GM21717 (cell line): ENCODE measurements at regions not wholly inside any gene's neighbourhood (a gene's known extent, or its start where the extent isn't known, plus 50 kb on each side); places are given as distances from the start of the nearest gene placed in this dataset.

Source experiments
- ATAC-seq: cut with Tn5 transposase; IDR thresholded peaks from one replicate; pipeline ENCODE4 v1.9.1; 2021; ENCODE audit warnings: mild to moderate bottlenecking, moderate library complexity; ENCODE audit not compliant: unreplicated experiment

DNA sequence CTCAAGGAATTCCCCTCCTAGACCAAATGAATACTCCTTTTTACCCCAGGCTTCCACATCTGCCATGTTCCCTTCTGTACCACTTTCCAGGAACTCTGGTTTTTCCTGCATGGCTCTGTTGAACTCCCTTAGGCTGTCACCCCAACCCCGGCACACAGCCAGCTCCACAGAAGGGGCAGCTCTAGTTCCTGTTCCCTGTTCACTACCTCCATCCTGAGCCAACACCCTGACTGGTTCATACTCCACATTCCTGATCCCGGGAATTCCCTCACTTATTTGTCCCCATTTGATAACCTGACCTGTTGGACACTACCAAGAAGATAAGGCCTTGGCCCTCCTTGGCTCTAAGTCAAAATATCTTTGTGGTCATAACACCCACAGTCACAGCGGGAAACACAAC is 280.9 kb upstream of the RAB6C start:
- ATAC-seq: no peak

DNA sequence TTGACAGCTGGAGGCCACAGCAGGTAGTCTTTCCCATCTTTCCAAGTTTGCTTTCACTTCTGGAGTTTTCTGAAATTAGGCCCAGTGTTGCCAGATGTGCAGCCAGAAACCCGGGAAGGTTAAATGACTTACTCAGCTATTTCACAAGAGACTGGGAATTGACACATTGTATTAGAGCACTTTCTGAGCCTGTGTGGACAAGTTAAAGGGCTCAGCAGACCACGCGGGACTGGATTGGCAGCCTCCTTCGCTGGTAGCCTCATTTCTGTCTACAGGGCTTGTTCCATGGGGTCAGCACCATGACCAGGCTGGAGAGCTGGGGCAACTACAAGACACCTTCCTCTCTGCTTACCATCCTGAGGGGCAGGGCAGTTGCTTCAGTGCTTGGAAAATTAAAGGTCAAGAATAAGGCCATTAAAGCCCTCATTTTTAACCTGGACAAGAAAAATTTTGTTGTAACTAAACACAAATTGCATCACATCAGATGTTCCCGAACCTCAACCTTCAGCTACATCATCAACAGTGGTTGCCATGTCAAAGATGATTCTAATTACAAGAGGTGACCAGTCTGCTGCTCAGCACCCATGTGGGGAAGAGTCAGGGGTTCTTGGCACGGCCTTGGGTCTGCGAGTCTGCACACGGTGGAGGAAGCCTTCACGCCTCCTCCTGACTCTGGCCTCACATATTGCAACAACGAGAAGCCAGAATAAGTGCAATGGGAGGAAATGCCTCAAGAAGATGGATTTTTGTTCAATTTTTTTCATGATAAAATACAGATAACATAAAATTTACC is 279.5 kb upstream of the RAB6C start:
- ATAC-seq: no peak

DNA sequence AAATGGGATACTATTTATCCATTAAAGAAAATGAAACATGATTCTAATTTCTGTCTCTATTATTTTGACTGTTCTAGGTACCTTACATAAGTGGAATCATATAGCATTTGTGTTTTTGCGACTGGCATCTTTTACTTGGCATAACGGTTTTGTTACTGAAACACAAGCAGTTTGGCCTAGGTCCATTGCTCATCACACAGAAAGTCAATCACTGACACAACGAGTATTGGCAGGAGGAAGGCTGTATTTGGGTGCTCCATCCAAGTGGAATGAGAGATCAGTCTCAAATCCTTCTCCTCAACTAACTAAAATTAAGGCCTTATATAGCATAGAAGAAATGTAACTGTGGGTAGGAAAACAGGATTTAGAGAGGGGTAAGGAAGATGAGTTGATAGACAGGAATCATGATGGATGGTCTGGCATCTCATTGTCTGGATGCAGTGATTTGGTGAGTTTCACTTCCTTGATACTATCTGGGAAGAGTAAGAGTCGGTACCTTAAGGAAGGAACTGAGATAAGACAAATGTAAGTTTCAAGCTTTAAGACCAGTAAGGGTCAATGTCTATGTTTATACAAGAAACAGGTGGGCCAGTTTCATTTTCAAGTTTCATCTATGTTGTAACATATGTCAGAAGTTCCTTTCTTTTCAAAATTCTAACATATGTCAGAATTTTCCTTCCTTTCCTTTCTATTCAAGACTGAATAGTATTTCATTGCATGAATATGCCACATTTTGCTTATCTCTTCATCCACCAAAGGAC is 276.9 kb upstream of the RAB6C start:
- ATAC-seq: no peak

DNA sequence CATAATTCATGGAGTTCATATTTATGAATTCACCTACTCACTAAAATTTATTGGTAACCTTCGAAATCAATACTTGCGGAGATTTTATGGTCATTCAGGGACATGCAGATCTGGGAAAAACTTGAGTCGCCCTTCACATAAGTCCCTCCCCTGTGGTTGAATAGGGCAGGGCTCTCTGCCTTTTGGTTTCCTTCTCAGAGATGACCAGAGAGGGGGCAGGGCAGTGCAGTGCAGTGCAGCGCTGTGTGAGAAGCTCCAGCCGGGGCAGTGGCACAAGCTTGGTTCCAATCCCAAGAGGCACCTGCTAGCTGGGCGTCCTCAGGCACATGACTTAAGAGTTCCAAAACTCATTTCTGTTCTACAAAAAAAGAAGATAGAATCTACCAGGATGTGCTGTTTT is 274.4 kb upstream of the RAB6C start:
- ATAC-seq: no peak

DNA sequence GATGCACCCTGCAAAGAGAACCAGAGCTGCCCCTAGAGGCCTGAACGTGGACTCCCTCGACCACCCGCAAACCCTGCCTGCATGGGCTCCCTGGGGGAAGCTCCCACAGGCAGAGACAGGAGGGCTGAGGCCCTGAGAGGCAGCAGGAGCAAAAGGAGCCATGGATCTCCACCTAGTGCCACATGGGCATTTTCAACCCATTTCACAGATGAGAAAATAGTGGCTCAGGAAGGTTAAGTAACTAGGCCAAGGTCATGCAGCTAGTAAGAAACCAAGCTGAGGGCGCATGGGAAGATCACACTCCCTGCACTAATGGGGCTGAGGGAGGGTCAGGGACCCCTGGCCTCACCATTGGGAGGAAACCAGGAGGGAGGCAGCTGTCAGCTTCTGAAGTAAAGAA is 271.7 kb upstream of the RAB6C start:
- no peak for ATAC-seq

DNA sequence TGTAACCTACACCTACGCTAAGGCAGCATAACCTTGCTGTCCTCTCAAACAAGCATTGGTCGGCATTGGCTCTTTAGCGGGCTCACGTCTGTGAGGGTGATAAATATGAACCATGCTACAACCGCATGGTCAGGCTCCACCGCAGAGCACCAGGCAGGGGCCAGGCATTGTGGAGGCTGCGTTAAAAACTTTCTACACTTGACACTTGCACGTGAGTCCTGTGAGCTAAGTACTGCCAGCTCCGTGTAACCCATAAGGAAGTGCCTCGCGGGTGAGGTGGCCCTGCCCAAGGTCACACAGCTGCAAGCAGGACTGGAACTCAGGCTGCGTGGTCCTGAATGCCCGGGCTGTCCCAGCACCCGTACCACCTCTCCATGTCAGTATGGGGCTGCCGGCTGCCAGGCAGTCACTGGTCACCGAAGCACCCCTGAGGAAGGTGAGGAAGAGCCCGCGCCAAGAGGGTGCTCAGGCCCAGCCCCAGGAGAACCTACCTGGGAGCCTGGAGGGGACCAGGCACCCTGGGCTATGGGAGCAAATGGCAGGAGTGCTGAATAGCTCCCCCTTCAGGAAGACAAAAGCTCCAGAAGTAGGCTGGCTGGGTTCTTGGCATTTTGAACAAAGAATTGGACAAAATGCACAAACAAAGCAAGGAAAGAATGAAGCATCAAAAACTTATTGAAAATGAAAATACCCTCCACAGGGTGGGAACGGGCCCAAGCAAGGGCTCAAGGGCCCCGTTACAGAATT is 271.1 kb upstream of the RAB6C start:
- ATAC-seq: no peak

DNA sequence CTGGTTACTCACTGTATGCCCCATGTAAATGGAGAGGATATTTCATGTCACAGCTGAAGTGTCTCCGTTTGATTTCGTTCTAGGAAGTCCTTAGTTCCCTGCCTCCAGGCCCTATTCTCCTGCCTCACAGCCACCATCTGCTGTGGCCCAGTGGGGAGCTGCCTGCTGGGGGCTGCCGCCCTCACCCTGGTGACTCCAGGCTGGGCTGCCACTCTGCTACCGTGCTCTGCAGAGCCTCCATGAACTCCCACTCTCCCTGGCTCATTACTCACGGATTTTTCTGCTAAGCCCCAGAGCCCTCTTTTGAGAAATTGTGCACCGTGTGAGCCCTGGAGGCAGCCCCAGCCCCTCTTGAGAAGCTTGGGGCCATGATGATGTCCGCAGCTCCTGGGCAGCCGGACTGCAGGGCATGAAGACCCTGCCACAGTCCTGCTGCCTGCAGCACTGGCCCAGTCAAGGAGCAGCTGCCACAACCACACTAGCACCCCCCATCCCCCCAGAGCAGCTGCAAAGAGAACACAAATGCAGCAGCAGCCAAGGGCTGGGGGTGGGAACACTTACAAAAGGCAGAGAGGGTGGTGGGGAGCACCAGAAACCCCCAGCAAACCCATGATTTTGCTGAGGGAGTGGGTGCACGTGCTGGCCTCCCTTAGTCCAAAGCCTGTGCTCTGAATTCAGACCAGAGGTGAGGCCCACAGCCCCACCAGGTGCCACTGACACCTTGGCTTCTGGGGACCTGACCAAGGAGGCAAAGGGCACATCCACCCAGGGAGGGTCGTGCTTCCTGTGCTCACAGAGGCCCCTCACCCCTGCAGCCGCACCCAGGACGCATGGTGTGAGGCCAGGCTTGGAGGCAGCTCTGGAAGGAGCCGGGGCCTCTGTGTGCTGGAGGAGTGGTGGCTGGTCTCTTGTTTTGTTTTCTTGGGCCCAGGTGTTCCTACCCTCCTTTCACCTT is 270.2 kb upstream of the RAB6C start:
- ATAC-seq: no peak

DNA sequence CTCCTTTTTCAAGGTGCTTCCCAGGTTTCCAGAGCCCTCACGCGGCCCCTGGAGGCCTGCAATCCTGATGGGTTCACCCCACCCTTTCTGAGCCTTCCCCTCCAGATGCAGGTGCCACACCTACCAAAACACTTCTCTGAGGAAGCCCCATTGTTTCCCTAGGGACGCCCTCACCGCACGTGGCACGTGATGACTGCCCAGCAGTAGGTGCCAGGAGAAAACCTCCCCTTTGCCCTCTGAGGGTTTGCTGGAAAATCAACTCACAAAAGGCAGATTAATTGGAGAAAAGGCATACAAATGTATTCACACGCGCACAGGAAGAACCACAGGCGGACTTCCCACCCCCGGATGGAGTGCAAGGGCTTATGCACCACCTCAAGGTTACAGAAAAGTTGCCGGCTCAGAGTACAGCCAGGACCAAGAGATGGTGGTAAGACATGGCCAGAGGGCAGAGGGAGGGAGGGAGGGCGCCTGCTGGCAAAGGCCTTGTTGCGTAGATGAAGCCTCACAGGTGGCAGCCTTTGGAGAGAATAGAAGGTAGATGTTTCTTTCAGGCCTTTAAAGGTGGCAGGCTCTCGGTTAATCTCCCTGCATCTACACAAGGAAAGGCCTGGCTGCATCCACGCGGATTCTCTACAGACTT is 269.4 kb upstream of the RAB6C start:
- ATAC-seq: no peak

DNA sequence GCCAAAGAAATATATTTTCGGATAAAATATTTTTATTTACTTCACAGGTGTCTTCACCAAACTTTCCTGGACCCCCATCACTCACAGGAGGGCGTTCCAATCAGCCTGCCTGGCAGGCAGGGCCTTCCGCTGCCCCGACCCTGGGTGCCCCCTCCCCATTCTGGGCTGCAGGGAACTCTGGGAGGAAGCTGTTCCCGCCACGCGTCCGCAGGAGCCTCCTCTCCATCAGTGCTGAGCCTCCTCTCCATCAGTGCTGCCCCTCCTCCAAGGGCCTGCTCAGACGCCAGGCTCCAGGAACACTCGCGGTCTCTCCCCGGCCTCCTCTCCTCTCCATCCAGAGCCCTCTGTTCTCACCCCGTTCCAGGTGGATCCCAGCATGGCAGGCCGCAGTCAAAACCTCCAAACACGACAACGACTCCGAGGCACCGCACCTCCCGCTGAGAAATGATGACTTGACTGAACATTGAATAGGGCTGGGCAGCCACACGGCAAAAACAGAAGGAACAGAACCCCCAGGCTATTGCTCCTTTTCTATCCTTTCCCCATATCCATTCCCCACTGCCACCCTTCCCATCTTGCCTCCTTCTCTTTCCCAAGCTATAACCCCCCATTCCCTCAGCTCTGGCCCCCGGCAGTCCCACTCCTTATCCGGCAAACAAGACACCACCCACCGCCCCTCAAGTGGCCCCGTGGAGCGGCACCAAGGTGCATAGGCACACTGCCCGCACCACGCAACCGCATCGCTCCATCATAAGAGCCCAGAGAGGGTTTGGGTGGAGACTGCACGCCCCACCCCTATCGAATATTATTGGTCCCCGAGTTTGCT is 268.6 kb upstream of the RAB6C start:
- ATAC-seq: no peak

DNA sequence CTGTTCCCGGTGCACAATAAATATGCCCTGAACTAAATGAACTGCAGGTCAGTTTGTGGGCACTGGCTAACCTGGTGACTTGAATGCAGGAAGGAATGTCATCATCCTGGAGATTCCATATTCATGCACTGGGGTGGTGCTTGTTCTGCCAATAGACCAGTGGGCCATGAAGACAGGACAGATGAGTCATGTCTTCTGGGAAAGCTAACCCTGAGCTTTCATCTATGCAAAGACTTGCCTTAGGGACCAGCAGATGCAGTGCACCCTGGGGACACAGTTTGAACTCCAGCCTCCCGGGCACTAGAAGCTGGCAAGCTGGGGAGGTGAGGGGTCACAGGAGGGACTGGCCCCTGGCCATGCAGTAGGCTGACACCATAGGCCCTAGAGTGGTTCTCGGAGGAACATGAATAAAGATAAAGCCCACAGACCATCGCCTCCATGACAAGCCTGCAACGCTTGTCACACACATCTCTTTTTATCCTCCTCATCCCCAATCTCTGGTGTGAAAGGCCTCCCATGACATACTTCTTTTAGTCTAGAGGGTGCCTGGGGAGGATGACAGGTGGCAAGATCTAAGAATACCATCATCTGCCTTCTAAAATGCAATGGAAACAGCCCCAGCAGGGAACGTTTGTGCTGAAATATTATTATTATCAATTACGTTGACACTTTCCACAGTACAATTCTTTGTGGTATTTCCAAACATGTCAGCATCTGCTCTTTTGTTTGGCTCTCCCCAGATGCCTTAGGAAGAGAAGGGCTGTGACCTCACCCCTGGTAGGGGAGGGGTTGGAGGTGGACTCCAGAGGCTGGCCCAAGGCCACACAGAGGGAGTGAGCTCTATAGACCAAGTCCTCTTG is 267.4 kb upstream of the RAB6C start:
- no peak for ATAC-seq

DNA sequence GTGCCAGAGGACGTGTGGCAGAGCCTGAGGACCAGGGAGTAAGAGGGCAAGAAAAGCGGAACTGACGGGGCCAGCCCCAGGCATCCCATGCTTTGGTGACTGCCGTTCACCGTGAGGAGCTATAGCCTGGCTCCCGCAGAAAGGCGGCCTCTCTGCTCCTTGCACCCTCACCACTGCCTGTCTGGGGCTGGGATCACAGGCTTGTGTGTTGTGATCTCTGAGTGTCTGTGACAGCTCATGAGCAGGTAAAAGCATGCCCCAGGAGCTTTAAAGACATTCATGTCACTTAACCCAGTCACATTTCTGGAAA is 266.8 kb upstream of the RAB6C start:
- no peak for ATAC-seq

DNA sequence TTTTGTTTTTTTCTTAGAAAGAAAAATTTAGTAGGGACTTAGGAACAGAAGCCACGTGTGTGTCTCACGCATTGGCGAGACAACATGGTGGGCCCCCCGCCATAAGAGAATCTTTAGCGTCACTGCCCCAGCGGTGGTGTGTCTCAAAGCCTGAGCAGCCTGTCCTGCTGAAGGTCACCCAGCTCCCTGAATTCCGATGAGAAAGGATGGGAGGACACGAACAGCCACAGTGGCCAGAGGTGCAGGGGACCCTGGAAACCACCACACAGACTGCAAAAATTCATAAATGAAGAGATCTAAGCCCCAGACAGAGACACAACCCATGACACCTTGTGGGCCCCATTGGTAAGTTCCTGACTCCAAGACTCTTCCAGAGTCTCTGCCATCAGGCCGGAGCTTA is 266.1 kb upstream of the RAB6C start:
- no peak for ATAC-seq

DNA sequence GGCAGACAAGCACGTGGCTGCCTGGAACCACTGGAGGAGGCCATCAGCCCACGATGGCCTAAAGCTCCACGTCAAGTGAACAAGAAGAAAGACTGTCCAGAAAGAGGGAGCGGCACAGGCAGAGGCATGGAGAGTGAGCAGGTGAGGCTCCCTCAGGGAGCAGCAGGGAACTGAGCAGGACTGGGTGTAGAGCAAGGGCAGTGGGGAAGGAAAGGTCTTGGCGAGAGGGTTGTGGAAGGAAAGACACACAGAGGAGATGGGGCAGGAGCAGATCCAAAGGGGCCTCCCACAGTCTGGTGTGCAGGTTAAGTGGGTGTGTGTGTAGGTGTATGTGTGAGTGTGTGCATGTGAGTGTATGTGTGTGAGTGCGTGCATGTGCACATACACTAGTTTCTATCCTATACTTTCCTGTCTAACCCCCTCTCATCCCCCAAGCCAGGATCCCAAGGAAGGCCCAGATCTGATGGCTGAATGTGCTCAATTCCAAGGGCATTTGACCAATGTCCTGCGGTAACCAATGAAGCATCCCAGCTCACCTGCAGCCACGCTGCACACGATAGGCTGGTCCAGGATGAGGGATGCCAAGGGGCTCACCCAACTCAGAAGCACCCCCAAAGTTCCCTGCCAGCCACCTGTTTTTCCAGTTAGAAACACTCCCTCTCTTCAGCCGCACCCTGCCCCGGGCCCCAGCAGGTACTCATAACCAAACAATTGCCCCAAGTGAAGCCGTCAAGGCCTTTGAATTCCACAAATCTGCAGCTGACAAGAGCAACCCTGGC is 262.5 kb upstream of the RAB6C start:
- ATAC-seq: no peak

DNA sequence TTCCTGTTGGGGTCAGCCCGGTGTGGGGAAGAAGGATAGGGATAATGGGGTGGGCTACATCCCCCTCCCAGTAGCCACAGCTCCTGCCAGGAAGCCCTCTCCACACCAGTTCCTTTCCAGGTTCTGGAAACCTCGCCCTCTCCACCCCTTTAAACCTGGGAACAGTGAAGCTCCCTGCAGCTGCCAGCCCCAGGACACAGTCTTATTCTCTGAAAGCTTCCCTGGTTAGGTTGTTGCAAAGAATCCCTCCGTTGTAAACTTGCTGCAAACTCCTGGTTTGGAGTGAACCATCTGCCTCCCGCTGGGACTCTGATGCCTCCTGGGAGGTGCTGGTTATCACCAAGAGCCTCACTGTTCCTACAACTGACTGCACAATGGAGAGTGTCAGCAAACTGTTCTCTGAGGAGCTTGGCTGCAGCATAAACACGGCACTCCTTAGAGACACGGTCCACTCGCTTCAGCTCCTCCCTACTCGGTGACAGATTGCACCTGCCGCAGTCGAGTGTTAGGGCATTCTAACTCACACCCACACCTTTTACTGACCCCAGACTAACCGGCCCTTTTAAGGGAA is 261.8 kb upstream of the RAB6C start:
- no peak for ATAC-seq

DNA sequence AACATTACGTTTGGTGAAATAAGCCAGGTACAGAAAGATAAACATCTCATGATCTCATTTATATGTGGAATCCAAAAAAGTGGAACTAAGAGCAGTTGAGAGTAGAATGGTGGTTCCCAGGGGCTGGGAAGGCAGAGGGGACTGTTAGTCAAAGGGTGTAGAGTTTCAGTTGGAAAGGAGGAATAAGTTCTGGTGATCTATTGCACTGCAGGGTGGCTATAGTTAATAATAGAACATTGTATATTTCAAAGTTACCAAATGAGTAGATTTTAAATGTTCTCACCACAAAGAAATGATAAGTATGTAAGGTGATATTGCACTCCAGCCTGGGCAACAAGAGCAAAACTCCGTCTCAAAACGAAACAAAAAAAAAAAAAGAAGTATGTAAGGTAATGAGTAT is 260.1 kb upstream of the RAB6C start:
- no peak for ATAC-seq

DNA sequence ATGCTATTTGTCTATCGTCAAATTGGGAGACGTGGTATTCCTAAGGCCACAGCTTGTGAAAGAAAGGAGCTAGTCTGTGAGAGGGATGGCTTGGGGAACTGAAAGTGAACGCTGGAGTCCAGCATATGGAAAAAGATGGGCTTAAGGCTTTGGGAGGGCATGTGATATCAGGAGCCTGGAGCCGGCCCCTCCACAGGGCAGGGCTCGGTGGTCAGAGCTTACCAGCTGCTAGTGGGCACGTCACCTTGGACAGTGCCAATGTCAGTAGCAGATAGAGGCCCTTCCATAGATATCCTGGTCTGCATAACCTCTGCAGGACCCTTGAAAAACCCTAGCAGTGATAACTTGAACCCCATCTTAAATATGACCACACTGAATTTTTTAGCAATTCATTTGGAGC is 259.1 kb upstream of the RAB6C start:
- no peak for ATAC-seq

DNA sequence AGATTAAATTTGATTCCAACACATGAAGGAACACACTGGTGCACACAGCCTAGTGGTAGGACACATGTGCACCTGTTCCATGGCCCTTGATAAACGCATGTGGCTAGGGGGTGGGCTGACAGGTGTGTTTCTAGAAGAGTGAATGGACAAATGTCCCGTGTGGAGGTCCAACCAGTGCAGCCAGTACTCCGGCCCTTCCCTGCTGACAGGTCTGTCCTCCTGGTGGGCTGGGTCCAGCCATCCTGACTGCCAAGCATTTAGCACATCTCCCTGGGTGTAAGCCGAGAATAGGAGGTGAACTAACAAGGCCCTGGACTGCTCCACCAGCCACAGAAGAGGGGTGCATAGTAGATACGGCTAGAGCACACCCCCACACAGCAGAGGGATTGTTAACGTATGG is 258.7 kb upstream of the RAB6C start:
- no peak for ATAC-seq
